ENCODE measurements at regions not wholly inside any gene's neighbourhood (a gene's known extent, or its start where the extent isn't known, plus 50 kb on each side); places are given as distances from the start of the nearest gene placed in this dataset.

DNA sequence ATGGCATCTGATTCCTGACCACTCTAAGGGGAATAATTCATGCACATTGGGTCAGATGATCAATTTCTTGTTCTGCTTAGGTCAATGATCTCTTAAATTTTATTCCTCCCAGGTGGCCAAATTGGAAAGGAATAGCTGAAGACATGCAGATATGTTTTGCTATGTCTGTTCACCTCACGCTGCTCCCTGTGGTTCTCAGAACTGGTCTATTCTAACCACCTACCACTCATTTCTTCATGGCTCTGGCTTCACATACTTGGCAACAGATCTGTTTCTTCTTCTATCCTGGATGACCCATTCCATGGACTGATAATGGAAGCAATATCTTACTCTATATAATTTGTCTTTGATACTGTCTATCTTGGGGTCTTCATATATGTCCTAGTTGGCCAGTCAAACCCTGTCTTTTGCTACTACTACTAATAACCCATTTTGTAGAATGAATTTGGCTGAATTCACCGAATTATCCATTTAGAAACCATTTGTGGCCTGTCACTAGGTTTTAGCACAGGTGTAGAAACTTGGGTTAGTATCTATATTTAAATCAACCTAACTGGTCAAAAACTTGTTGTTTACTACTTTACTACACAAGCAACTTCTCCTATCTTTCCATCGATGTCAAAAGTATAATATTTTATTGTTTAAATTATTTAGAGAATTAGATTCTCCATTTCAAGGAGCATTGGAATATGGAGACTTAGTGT lies 650.9 kb downstream of the TLE4 start:
- no peak for DNase-seq (ENCODE audit: low read depth)

DNA sequence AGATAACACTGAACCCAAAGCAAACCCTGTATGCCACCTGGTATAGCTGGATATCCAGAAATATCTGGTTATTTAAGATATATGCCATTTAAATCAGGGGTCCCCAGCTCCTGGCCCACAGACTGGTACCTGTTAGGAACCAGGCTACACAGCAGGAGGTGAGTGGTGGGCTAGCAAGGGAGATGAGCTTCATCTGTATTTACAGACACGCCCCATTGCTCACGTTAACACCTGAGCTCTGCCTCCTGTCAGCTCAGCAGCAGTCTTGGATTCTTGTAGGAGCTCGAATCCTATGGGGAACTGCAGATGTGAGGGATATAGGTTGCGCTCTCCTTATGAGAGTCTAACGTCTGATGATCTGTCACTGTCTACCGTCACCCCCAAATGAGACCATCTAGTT lies 646.6 kb downstream of the TLE4 start:
- no peak for DNase-seq (ENCODE audit: low read depth)

DNA sequence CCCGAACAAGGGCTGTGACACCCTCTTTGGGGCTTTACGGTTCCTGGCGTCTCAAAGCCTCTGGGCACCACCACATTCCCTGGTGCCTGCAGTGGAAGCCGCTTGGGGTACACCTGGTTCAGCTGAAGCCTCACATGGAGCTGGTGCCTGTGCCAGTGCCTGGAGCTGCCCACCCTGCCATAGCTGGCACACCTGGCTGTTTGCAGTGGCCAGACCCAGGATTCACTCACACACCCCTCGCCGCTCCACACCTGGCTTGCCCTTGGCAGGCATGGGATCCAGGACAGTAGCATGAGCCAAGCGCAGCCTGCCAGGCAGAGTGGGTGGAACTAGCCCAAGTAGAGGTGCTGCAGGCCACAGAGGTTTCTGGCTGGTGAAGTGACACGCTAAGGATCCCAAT lies 641.8 kb downstream of the TLE4 start:
- DNase-seq (ENCODE audit: low read depth): no peak

- DNase-seq (ENCODE audit: low read depth): no peak
These were observed 636.9 kb downstream of the TLE4 start for GRCh38 chr9:80208696-80209095.

- DNase-seq (ENCODE audit: low read depth): no peak
These were observed 632.3 kb downstream of the TLE4 start for GRCh38 chr9:80204054-80204453.

- no peak for DNase-seq (ENCODE audit: low read depth)
These were observed 625.9 kb downstream of the TLE4 start for GRCh38 chr9:80197661-80198060.

DNA sequence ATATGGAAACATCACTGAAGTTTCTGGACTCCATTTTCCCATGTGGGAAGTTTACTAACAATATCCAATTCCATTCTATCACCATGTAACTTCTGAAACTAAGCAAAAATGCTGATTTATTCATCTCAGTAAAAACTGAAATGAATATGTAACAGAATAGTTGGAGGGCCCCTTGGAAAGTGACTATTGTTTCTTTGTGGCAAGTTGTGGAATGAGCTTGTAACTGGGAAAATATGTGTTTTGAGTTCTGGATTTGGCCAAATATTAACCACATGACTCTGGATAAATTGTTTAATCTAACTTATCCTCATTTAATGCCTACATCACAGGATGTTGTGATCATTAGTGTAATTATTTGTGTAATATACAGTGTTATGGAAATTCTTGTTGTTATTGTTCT lies 619.3 kb downstream of the TLE4 start:
- peak; percentile 11 for DNase-seq (ENCODE audit: low read depth)

DNA sequence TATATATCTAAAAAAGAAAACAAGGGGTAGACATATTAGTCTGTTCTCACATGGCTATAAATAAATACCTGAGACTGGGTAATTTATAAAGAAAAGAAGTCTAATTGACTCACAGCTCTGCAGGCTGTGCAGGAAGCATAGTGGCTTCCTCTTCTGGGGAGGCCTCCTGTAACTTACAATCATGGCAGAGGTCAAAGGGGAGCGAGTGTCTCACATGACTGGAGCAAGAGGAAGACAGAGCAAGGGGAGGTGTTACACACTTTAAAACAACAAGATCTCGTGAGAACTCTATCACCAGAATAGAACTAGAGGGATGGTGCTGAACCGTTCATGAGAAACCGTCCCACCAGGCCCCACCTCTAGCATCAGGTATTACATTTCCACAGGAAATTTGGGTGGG lies 616.8 kb downstream of the TLE4 start:
- no peak for DNase-seq (ENCODE audit: low read depth)

DNA sequence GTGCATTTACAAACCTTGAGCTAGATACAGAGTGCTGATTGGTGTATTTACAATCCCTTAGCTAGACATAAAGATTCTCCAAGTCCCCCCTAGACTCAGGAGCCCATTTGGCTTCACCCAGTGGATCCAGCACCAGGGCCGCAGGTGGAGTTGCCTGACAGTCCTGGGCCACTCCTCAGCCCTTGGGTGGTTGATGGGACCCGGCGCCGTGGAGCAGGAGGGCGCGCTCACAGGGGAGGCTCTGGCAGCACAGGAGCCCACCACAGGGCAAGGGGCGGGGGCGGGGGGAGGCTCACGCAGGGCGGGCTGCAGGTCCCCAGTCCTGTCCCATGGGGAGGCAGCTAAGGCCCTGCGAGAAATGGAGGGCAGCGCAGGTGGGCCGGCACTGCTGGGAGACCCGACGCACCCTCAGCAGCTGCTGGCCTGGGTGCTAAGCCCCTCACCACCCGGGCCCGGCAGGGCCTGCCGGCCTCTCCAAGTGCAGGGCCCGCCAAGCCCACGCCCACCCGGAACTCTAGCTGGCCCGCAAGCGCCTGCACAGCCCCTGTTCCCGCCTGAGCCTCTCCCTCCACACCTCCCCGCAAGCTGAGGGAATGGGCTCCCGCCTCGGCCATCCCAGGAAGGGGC lies 613.5 kb downstream of the TLE4 start:
- DNase-seq (ENCODE audit: low read depth): no peak

DNA sequence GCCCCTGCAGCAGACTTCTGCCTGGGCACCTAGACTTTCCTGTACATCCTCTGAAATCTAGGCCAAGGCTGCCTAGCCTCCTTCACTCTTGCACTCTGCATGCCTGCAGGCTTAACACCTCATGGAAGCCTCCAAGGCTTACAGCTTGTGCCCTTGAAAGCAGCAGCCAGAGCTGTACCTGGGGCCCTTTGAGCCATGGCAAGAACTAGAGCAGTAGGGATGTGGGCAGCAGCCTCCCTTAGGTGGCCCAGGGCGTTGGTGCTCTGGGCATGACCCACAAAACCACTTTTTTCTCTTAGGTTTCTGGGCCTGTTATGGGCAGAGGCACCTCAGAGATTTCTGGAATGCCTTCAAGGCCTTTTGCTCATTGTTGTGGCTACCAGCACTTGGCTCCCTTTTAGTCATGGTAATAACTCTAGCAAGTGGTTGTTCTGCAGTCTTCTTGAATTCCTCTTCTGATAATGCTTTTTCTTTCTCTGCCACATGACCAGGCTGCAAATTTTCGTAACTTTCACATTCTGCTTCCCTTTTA lies 606.2 kb downstream of the TLE4 start:
- DNase-seq (ENCODE audit: low read depth): no peak

- no peak for DNase-seq (ENCODE audit: low read depth)
These were observed 603.8 kb downstream of the TLE4 start for GRCh38 chr9:80175286-80176150.

DNA sequence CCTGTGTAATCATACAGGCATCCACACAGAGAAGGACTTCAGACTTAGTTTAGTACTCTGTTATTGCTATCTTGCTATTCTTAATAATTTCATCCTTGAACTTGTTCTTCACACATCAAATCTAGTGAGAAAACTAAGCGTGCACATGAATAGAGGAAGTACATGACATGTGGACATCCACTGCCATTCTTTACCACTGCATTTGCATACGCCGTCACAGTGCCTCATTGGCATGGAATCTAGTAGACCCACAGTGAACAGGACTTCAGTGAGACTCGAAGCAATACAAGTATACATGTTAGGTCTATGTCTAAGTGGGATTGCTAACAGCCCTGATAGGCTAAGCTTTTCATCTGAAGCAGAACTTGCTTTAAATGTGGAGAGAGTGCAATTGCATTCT lies 592.1 kb downstream of the TLE4 start:
- DNase-seq (ENCODE audit: low read depth): no peak

- no peak for DNase-seq (ENCODE audit: low read depth)
These were observed 586.9 kb downstream of the TLE4 start for GRCh38 chr9:80158554-80159170.

DNA sequence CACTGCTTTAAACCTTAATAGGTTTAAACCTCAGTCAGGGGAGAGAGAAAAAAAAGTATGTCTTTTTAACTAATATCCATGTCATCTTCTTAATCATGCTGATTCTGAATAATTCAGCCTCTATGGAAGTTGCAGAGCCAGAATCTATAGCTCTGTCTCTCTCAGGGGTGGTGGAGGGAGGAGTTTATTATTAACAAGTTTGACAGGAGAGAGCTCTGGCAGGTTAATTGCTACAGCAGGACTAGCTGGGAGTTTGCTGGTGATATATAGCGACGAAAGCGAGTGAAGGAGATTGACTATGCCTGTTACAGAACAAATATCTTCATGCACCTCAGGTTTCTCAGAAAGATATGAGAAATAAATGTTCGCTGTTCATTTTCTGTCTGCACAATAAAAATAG lies 586.4 kb downstream of the TLE4 start:
- no peak for DNase-seq (ENCODE audit: low read depth)

- peak; percentile 26 for DNase-seq (ENCODE audit: low read depth)
These were observed 585.8 kb downstream of the TLE4 start for GRCh38 chr9:80157561-80157983.

GRCh38 chr9:80156756-80157472 lies 585.1 kb downstream of the TLE4 start:
- DNase-seq (ENCODE audit: low read depth): no peak

DNA sequence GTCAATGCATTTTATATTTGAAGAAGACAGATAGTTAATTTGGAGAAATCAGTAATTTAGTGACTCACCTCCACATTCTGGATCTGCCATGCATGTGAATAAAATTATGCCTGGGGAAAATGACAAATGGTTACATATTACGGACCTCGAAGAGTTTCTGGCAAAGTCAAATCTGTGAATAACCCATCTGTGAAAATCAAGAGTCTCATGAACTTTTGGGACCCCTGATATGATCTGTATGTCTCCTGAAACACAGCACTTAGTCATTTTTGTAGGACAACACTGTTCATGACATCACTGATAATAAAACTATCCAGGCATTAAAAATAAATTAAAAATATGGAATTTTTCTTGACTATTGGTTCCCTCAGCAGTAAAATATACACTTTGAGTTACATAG lies 584.5 kb downstream of the TLE4 start:
- DNase-seq (ENCODE audit: low read depth): no peak

GRCh38 chr9:80147866-80148265 lies 576.1 kb downstream of the TLE4 start:
- DNase-seq (ENCODE audit: low read depth): no peak

- DNase-seq (ENCODE audit: low read depth): no peak
These were observed 574.7 kb downstream of the TLE4 start for GRCh38 chr9:80146466-80146865.

DNA sequence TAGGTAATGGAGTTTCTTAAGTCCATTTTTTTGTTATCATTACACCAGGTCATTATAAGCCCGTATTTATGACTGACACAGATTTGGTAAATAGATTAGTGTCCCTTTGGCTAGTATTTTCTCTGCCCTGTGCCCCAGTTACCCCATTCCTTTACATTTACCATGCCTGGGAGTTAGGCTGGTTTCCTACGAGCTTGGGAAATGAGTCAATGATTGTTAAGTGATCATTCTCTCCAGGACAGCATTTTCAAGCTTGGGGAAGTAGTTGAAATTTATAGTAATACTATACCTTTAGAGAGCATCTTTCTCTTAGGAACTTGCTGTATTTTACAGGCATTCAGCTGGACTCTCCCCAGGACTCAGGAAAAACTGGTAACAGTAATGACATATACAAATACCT lies 573.1 kb downstream of the TLE4 start:
- no peak for DNase-seq (ENCODE audit: low read depth)

GRCh38 chr9:80144406-80144805 lies 572.6 kb downstream of the TLE4 start:
- no peak for DNase-seq (ENCODE audit: low read depth)

- DNase-seq (ENCODE audit: low read depth): no peak
These were observed 572.1 kb downstream of the TLE4 start for GRCh38 chr9:80143899-80144298.
